Loucy (cell line): ENCODE measurements at regions not wholly inside any gene's neighbourhood (a gene's known extent, or its start where the extent isn't known, plus 50 kb on each side); places are given as distances from the start of the nearest gene placed in this dataset.

Source experiments
- H2AFZ ChIP-seq: fragments of 200-600 bp; sonication (generic); 2 replicates; pipeline ENCODE4 v1.6.0; 2016; ENCODE audit warnings: antibody characterized with exemption, mild to moderate bottlenecking, low read length, moderate library complexity
- H3F3A ChIP-seq: fragments of 200-600 bp; 2 replicates; pipeline ENCODE4 v1.6.0; 2016; ENCODE audit warnings: antibody characterized with exemption, low read depth, mild to moderate bottlenecking
- H3K27me3 ChIP-seq: fragments of 200-600 bp; sonication (generic); 2 replicates; pipeline ENCODE4 v1.6.1; 2014; ENCODE audit warnings: low read length, mild to moderate bottlenecking; ENCODE audit not compliant: insufficient read depth, poor library complexity, severe bottlenecking
- H3K36me3 ChIP-seq: fragments of 200-600 bp; sonication (generic); 2 replicates; pipeline ENCODE4 v1.6.1; 2016; ENCODE audit warnings: low read length; ENCODE audit not compliant: insufficient read depth
- H3K4me1 ChIP-seq: fragments of 200-600 bp; sonication (generic); 2 replicates; pipeline ENCODE4 v1.5.1; 2014; ENCODE audit warnings: low read length, mild to moderate bottlenecking; ENCODE audit not compliant: insufficient read depth, poor library complexity, severe bottlenecking
- H3K4me2 ChIP-seq: fragments of 200-600 bp; sonication (generic); 2 replicates; pipeline ENCODE4 v1.6.0; 2014; ENCODE audit warnings: antibody characterized with exemption, low read length, low read depth, mild to moderate bottlenecking; ENCODE audit not compliant: poor library complexity, severe bottlenecking
- H3K4me3 ChIP-seq: fragments of 200-600 bp; sonication (generic); 2 replicates; pipeline ENCODE4 v1.5.1; 2014; ENCODE audit warnings: low read length, mild to moderate bottlenecking, mixed read lengths; ENCODE audit not compliant: poor library complexity, severe bottlenecking
- H3K79me2 ChIP-seq: fragments of 200-600 bp; sonication (generic); 2 replicates; pipeline ENCODE4 v1.6.1; 2014; ENCODE audit warnings: low read length; ENCODE audit not compliant: insufficient read depth
- H3K9ac ChIP-seq: fragments of 200-600 bp; sonication (generic); 2 replicates; pipeline ENCODE4 v1.6.0; 2014; ENCODE audit warnings: mild to moderate bottlenecking, low read depth, low read length, moderate library complexity; ENCODE audit not compliant: poor library complexity, severe bottlenecking
- H3K9me2 ChIP-seq: fragments of 200-600 bp; sonication (generic); replicated peaks from 2 replicates; pipeline ENCODE4 v1.6.1; 2016; ENCODE audit warnings: low read depth, low read length, mixed read lengths
- H3K9me3 ChIP-seq: fragments of 200-600 bp; sonication (generic); 2 replicates; pipeline ENCODE4 v1.6.1; 2014; ENCODE audit warnings: mild to moderate bottlenecking, antibody characterized with exemption, low read length, low read depth; ENCODE audit not compliant: insufficient read depth
- H4K20me1 ChIP-seq: fragments of 200-600 bp; sonication (generic); 2 replicates; pipeline ENCODE4 v1.6.0; 2014; ENCODE audit warnings: antibody characterized with exemption, low read length, mild to moderate bottlenecking; ENCODE audit not compliant: insufficient read depth, poor library complexity, severe bottlenecking
- CTCF ChIP-seq: fragments of 200-600 bp; sonication (generic); conservative IDR thresholded peaks from 2 replicates; pipeline ENCODE4 v1.5.1; 2014; ENCODE audit warnings: mild to moderate bottlenecking, antibody characterized with exemption, low read length
- EZH2phosphoT487 ChIP-seq: fragments of 200-600 bp; IDR thresholded peaks from 2 replicates; pipeline ENCODE4 v1.6.1; 2018; ENCODE audit warnings: antibody characterized with exemption, mild to moderate bottlenecking, moderate library complexity, borderline replicate concordance

- no peak overlapping the region for H3K4me2 ChIP-seq
- H2AFZ ChIP-seq = no peak overlapping the region
- no peak overlapping the region for H3K4me3 ChIP-seq
- TF ChIP-seq EZH2phosphoT487 = no peak
- TF ChIP-seq CTCF = no peak
- no peaks in the 10 kb centered on the region for H3K36me3 ChIP-seq
- H3K79me2 ChIP-seq = no peaks in the 10 kb centered on the region
- H3K9me3 ChIP-seq = no peaks in the 10 kb centered on the region
- no peaks in the 10 kb centered on the region for H3F3A ChIP-seq
- H3K9me2 ChIP-seq = no peaks in the 10 kb centered on the region
- H3K4me1 ChIP-seq = no peaks in the 10 kb centered on the region
- H3K9ac ChIP-seq = no peak overlapping the region
- no peaks in the 10 kb centered on the region for H4K20me1 ChIP-seq
- no peaks in the 10 kb centered on the region for H3K27me3 ChIP-seq
These were observed 75.2 kb downstream of the MICALL2 start for GRCh38 chr7:1384113-1384415.
